ENCODE measurements at regions not wholly inside any gene's neighbourhood (a gene's known extent, or its start where the extent isn't known, plus 50 kb on each side); places are given as distances from the start of the nearest gene placed in this dataset.

DNA sequence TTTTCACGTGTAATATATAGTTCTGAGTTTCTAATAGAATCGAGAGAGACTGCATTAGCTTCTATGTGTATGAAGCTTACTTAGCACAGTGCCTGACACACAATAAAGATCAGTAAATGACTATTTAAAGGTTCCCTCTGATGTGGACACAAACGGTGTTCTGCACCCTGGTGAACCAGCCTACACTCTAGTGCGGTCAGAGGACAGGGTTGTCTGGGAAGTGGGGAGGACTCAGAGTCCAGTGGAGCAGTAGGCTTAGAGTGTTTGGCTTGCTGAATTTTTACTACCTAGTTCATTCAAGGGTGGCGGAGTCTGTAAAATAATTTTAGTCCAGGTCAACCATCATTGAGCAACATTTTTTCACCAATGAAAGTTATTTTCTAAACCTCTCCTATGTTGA, 77.8 kb downstream of the DIPK2A start:
- Histone ChIP-seq H3K4me2 (ENCODE audit: low read length) (no peak overlapping the region), H3K27me3 (ENCODE audit: insufficient read depth, low read length) (no peaks in the 10 kb centered on the region), H2AFZ (ENCODE audit: low read depth, low read length) (no peak overlapping the region), H3K9me3 (ENCODE audit: insufficient read depth, low read depth, low read length) (no peaks in the 10 kb centered on the region), H3K9ac (ENCODE audit: low read length) (no peak overlapping the region), H3K4me1 (ENCODE audit: insufficient read depth, low read length) (no peaks in the 10 kb centered on the region), H3K4me3 (ENCODE audit: insufficient read depth, low read depth, low read length) (no peak overlapping the region), H3K79me2 (ENCODE audit: insufficient read depth, low read length) (no peaks in the 10 kb centered on the region), H3K36me3 (ENCODE audit: insufficient read depth, low read length) (no peaks in the 10 kb centered on the region), H3K27ac (ENCODE audit: low read depth, low read length) (no peak overlapping the region), H4K20me1 (ENCODE audit: insufficient read depth, low read length) (no peaks in the 10 kb centered on the region)
- Mint-ChIP-seq H3K27me3 (ENCODE audit: low read depth, unreplicated experiment) (no peaks in the 10 kb centered on the region), H3K4me3 (ENCODE audit: unreplicated experiment) (no peak overlapping the region), H3K4me1 (ENCODE audit: low read depth, unreplicated experiment) (no peaks in the 10 kb centered on the region), H3K27ac (ENCODE audit: unreplicated experiment) (no peak overlapping the region), H3K36me3 (ENCODE audit: low read depth, unreplicated experiment) (no peaks in the 10 kb centered on the region), H3K9me3 (ENCODE audit: unreplicated experiment) (no peaks in the 10 kb centered on the region)
- FAIRE-seq (no peak), DNase-seq (ENCODE audit: low read depth) (no peak)
- TF ChIP-seq, protein P1, sequence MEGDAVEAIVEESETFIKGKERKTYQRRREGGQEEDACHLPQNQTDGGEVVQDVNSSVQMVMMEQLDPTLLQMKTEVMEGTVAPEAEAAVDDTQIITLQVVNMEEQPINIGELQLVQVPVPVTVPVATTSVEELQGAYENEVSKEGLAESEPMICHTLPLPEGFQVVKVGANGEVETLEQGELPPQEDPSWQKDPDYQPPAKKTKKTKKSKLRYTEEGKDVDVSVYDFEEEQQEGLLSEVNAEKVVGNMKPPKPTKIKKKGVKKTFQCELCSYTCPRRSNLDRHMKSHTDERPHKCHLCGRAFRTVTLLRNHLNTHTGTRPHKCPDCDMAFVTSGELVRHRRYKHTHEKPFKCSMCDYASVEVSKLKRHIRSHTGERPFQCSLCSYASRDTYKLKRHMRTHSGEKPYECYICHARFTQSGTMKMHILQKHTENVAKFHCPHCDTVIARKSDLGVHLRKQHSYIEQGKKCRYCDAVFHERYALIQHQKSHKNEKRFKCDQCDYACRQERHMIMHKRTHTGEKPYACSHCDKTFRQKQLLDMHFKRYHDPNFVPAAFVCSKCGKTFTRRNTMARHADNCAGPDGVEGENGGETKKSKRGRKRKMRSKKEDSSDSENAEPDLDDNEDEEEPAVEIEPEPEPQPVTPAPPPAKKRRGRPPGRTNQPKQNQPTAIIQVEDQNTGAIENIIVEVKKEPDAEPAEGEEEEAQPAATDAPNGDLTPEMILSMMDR (IDR thresholded peaks at IDR 0.05; ENCODE audit: insufficient read depth, low read depth, low read length): no peak
- no peak for TF ChIP-seq EZH2 (IDR thresholded peaks at IDR 0.05; ENCODE audit: insufficient read depth, low read length)

DNA sequence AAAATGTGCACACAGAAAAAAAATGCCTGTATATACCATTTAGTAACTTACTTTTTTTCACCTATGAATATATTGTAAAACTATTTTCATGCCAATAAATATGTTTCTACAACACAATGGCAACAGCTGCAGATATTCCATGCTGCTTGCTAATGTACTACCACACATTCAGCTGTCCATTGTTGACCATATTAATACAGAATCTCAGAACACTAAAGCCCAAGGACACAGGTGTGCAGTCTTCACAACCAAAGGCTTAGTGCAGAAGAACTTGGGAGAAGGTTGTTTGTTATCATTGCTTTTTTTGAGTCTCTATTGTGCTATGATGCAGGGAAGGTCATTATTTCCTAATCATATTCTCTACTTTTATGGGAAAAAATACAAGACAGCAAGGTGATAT, 79.6 kb downstream of the DIPK2A start:
- Histone ChIP-seq H3K36me3 (ENCODE audit: insufficient read depth, low read length) (no peaks in the 10 kb centered on the region), H3K9ac (ENCODE audit: low read length) (no peak overlapping the region), H3K79me2 (ENCODE audit: insufficient read depth, low read length) (no peaks in the 10 kb centered on the region), H3K27me3 (ENCODE audit: insufficient read depth, low read length) (no peaks in the 10 kb centered on the region), H3K4me2 (ENCODE audit: low read length) (no peak overlapping the region), H3K4me1 (ENCODE audit: insufficient read depth, low read length) (no peaks in the 10 kb centered on the region), H3K27ac (ENCODE audit: low read depth, low read length) (no peak overlapping the region), H2AFZ (ENCODE audit: low read depth, low read length) (no peak overlapping the region), H4K20me1 (ENCODE audit: insufficient read depth, low read length) (no peaks in the 10 kb centered on the region), H3K4me3 (ENCODE audit: insufficient read depth, low read depth, low read length) (no peak overlapping the region), H3K9me3 (ENCODE audit: insufficient read depth, low read depth, low read length) (no peaks in the 10 kb centered on the region)
- TF ChIP-seq EZH2 (IDR thresholded peaks at IDR 0.05; ENCODE audit: insufficient read depth, low read length): no peak
- TF ChIP-seq, protein P1 (IDR thresholded peaks at IDR 0.05; ENCODE audit: insufficient read depth, low read depth, low read length): no peak
- no peaks in the 10 kb centered on the region for H3K27me3 Mint-ChIP-seq (ENCODE audit: low read depth, unreplicated experiment)
- DNase-seq (ENCODE audit: low read depth) (no peak), FAIRE-seq (no peak)
- no peaks in the 10 kb centered on the region for H3K9me3 Mint-ChIP-seq (ENCODE audit: unreplicated experiment)
- peaks cover 13% of the 10 kb centered on the region for H3K4me1 Mint-ChIP-seq (ENCODE audit: low read depth, unreplicated experiment)
- no peaks in the 10 kb centered on the region for H3K36me3 Mint-ChIP-seq (ENCODE audit: low read depth, unreplicated experiment)
- H3K27ac Mint-ChIP-seq (ENCODE audit: unreplicated experiment): no peak overlapping the region
- no peak overlapping the region for H3K4me3 Mint-ChIP-seq (ENCODE audit: unreplicated experiment)

DNA sequence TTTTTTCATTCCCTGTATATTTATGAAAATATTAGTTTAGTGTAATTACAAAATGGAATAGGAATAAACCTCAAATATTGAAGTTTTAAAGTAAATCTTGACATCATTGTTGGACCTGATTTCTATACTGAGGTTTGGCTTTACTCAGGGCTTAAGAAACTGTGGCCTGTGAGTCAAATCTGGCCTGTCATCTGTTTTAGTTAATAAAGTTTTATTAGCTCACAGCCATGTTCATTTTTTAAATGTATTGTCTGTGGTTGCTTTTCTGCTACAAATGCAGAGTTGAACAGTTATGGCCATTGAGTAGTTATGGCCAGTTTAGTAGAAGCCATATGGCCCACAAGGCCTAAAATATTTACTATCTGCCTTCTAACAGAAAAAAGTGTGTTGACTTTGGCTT, 80.7 kb downstream of the DIPK2A start:
- Histone ChIP-seq H3K4me3 (ENCODE audit: insufficient read depth, low read depth, low read length) (no peak overlapping the region), H3K4me2 (ENCODE audit: low read length) (no peak overlapping the region), H2AFZ (ENCODE audit: low read depth, low read length) (no peak overlapping the region), H3K27ac (ENCODE audit: low read depth, low read length) (no peak overlapping the region), H3K36me3 (ENCODE audit: insufficient read depth, low read length) (no peaks in the 10 kb centered on the region), H4K20me1 (ENCODE audit: insufficient read depth, low read length) (no peaks in the 10 kb centered on the region), H3K79me2 (ENCODE audit: insufficient read depth, low read length) (no peaks in the 10 kb centered on the region), H3K4me1 (ENCODE audit: insufficient read depth, low read length) (no peaks in the 10 kb centered on the region), H3K9ac (ENCODE audit: low read length) (no peak overlapping the region), H3K9me3 (ENCODE audit: insufficient read depth, low read depth, low read length) (no peaks in the 10 kb centered on the region), H3K27me3 (ENCODE audit: insufficient read depth, low read length) (no peaks in the 10 kb centered on the region)
- Mint-ChIP-seq H3K4me1 (ENCODE audit: low read depth, unreplicated experiment) (peaks cover 15% of the 10 kb centered on the region), H3K27ac (ENCODE audit: unreplicated experiment) (no peak overlapping the region), H3K36me3 (ENCODE audit: low read depth, unreplicated experiment) (no peaks in the 10 kb centered on the region), H3K9me3 (ENCODE audit: unreplicated experiment) (no peaks in the 10 kb centered on the region), H3K27me3 (ENCODE audit: low read depth, unreplicated experiment) (no peaks in the 10 kb centered on the region), H3K4me3 (ENCODE audit: unreplicated experiment) (no peak overlapping the region)
- no peak for FAIRE-seq
- DNase-seq (ENCODE audit: low read depth): no peak
- TF ChIP-seq EZH2 (IDR thresholded peaks at IDR 0.05; ENCODE audit: insufficient read depth, low read length): no peak

Data from astrocyte (in vitro differentiated cells and primary cell).